GM12891 (cell line): ENCODE measurements at regions not wholly inside any gene's neighbourhood (a gene's known extent, or its start where the extent isn't known, plus 50 kb on each side); places are given as distances from the start of the nearest gene placed in this dataset.
"Not testable (repeated sequence)": the region's sequence is repeated elsewhere in the genome, so short reads cannot be mapped to it uniquely, and the experiment has no call there.

Experiments used
- PAX5 ChIP-seq: IDR thresholded peaks from 2 replicates; pipeline ENCODE4 v1.6.1; 2011; ENCODE audit warnings: low read length, moderate library complexity, mild to moderate bottlenecking; ENCODE audit not compliant: insufficient read depth, severe bottlenecking
- POLR2A ChIP-seq: IDR thresholded peaks from 2 replicates; pipeline ENCODE4 v1.6.1; 2011; ENCODE audit warnings: low read depth, low read length, control low read depth
- POLR2AphosphoS5 ChIP-seq: IDR thresholded peaks from 2 replicates; pipeline ENCODE4 v1.6.1; 2011; ENCODE audit warnings: low read depth, low read length, control low read depth
- POU2F2 ChIP-seq: IDR thresholded peaks from 2 replicates; pipeline ENCODE4 v1.6.1; 2011; ENCODE audit warnings: low read depth, mild to moderate bottlenecking, control low read depth, low read length, moderate library complexity
- SPI1 ChIP-seq: IDR thresholded peaks from 2 replicates; pipeline ENCODE4 v1.6.1; 2011; ENCODE audit warnings: low read depth, low read length, control low read depth
- TAF1 ChIP-seq: IDR thresholded peaks from 2 replicates; pipeline ENCODE4 v1.6.1; 2011; ENCODE audit warnings: low read depth, low read length, control low read depth

GRCh38 chr1:121086249-121086648 is 97.9 kb downstream of the FAM72B start:
- TF ChIP-seq POLR2A, SPI1, TAF1, POLR2AphosphoS5, POU2F2, PAX5: not testable (repeated sequence)
